Upper lobe of left lung (tissue), 4 donors: ENCODE measurements at regions not wholly inside any gene's neighbourhood (a gene's known extent, or its start where the extent isn't known, plus 50 kb on each side); places are given as distances from the start of the nearest gene placed in this dataset.

Source experiments
- POLR2A ChIP-seq, 4 donors: fragments of 450-650 bp; IDR thresholded peaks; one replicate each; pipeline ENCODE4 v1.5.1; 2016 to 2017; ENCODE audit warnings: antibody characterized with exemption in 4 of 4, mild to moderate bottlenecking in 2 of 4
- POLR2AphosphoS5 ChIP-seq, 2 donors: sonication (generic); formaldehyde crosslinking; IDR thresholded peaks; one replicate each; pipeline ENCODE4 v1.5.1; 2017; ENCODE audit warnings: antibody characterized with exemption in 2 of 2

DNA sequence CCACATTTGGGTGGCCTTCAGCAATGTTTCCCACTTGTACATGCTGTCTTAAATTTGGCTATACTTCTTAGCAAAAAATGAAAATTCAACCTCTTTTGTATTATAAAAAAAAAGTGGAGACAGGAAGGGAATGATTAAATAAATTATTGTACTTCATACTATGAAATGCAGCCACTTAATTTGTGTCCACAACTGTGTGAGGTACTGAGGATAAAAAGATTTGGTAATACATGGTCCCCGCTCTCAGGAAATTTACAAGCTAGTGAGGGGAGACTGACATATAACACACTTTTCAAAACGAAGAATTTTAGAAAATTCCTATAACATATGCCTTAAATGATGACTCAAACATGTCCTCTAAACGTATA is 105.0 kb downstream of the HNRNPD start:
- TF ChIP-seq POLR2AphosphoS5 (IDR thresholded peaks at IDR 0.05) (no peak), POLR2A (IDR thresholded peaks at IDR 0.05) (no peak)
